HG02798 (cell line): ENCODE measurements at regions not wholly inside any gene's neighbourhood (a gene's known extent, or its start where the extent isn't known, plus 50 kb on each side); places are given as distances from the start of the nearest gene placed in this dataset.

Source experiments
- ATAC-seq: cut with Tn5 transposase; IDR thresholded peaks from one replicate; pipeline ENCODE4 v1.9.1; 2021; ENCODE audit warnings: mild to moderate bottlenecking; ENCODE audit not compliant: unreplicated experiment, poor library complexity

DNA sequence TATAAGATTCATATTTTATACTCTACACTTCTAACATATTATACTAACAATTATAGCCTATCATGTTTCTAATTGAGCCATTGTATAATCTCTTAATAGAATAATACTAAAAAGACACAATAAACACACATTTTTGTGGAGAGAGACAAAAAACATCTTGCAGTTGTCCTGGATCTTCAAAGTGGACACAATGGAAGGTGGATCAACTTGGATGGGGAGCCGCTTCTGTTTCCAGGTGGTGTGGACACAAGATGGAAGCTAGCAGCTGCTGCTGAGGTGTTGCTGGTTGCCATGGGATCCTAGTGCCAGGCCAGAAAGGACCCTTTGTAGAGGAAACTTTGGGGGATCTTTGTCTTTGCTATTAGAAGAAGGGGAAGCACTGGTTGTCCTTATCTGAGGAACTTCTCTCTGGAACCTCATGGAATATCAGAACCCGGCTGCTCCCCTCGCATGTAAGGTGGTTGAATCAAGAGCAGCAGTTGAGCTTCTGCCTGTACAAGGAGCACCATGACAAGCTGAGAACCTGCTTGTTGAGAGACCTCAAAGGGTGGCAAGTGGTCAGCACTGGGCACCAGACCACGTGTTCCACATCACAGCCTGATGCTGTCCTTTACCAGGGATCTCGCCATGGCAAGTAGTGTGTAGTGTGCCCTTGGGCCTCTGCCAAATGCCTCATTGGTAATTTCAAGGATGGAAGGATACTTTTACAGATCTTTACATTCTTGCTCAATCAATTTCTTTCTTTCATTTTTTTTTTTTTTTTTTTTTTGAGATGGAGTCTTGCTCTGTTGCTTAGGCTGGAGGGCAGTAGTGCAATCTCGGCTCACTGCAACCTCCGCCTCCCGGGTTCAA lies 232.2 kb downstream of the MYCN start:
- ATAC-seq = no peak

DNA sequence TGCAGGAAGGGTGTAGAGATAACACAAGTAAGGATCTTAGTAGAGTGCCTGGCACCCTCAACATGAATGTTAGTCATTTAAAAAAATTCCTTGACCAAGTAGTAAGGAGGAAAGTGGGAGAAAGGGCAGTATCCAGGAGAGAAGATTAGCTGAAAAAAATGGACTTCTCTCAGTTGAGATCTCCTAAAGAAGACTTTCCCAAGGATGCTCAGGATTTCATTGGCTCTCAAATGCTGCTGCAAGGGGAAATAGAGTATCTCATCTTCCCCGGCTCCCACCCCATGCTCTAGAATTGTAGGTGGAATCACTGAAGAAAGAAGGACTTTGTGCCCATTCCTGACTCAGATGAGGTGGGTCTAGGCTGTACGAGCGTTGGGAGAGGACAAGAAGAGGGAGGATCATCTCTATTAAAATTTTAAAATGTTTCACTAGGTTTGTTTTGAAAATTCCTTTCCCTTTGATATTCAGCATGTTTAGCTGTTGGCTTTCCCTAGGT lies 231.1 kb downstream of the MYCN start:
- no peak for ATAC-seq

DNA sequence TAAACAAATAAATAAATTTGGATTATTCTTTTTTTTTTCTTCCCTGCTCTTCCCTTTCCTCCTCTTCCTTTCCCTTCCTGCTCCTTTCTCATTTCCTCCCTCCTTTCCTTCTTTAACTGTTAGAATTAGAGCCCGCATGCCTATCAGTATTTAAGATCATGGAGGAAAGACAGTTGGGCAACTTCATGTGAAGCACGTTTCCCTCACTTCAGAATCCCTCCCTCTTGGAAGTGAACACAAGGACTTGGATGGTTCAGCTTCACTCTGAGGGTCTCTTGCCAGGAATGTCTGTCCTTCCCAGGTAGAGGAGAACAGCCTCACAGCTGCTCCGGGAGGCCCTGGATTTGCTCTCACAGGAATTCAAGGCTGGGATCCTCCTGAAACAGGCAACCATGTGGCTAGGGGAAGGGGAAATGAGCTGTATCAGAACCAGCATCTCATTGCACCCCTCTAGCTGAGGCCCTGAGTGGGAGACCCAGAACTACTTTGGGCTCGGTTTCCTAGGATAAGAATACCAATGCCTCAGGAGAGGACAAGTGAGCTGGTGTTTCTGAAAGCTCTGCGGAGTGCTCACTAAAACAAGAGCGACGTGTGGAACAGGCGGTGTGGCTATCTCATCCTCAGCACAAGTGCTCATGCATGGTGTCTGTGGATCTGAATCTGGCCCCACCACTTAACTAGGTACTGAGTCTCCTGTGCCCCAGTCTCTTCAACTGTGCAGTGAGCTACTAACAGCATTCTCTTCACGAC lies 230.5 kb downstream of the MYCN start:
- no peak for ATAC-seq

DNA sequence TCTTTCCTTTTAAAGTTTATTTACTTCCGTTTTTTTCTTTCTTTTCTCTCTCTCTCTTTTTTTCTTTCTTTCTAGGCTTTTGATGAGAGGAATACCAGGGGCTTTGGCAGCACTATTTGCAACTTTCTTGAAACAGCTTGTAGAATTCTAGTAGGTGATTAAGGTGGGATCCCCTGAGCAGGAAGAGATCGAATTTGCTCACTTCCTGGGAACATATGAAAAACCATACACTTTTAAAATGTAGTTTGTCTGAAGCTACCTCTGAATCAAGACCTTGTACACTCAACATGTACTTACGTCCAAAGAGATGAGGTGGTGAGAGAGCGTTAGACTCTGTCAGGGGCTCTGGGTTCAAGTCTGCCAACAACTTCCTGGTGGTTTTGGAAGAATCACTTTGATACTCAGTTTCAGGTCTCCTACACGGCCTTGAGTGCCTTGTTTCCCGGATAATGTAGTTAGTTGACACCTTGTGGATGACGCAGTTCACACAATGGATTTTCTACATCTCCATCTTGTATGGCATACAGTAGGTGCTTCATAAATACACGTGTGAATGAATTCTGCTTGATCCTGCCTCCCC lies 229.1 kb downstream of the MYCN start:
- ATAC-seq = no peak

DNA sequence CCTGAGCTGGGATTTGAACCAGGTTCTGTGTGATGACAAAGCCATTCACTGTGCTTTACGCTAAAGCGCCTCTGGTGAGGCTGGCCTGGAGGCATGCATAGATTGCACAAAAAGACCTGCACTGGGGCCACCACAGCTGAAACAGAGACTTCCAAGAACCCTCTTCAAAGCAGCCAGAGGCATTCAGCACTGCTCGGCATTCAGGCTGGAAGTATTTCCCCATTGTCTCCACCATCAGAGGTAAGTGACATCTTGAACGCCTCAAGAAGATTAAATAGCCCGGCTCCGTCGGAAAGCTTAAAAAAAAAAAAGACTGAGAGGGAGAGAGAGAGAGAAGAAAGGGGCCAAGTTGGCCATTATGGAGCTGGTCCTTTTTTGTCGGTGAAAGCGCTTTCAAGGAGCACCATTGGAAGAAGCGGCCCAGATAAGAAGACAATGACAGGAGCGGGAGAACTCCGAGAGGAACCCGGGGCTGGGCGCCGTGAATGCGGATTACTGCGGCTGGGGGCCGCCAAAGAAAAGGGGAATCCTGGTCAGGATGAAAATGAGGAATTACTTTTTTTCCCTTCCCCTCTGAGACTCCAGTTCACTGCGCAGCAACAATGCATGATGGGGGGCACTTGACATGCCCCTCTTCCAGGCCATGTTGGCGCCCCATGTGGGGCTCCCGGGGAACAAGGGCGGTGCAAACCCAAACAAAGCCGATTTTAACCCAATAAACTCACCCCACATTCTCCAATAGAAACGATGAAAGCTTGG lies 228.3 kb downstream of the MYCN start:
- ATAC-seq = no peak

DNA sequence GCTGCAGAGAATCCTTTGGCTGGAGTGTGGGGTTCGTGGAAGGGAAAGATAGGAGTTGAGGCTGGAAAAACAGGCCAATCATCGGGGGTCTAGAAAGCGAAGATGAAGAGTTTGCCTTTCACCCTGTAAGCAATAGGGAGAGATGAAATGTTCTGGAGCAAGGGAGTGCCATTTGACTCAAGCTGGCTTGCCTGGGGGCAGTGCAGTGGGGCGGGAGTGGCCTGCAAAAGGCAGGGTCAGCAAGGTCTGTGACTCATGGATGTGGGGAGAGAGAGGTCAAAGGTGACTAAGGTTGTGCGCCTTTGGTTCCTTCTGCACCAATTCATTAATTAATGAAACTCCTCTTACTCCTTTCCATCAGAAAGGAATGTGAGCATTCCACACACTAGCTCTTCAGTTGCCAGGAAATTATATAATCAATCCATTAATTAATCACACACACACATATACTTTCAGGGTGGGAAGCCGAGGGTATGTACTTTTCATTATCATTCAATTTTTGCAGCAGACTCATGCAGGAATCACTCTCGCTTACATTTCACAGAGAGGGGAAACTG lies 227.6 kb downstream of the MYCN start:
- ATAC-seq = no peak

DNA sequence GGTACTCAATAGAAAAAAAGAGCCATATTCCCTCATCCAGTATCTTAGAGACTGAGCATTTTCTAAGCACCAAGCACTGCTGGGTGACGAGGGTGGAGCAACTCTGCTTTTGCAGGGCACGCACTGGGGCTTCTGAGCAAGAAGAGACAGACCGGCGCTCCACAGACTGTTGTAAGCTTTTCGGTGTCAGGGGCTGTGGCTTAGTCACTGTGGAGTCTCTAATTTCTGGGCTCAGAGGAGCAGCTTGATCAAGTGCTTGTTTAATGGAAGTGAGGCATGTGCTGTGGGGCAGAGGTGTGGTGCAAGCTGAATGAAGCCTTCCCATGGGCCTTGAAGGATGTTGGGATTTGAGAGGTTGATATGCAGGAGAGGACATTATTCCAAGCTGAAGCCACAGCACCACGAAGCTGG lies 227.1 kb downstream of the MYCN start:
- ATAC-seq = no peak

DNA sequence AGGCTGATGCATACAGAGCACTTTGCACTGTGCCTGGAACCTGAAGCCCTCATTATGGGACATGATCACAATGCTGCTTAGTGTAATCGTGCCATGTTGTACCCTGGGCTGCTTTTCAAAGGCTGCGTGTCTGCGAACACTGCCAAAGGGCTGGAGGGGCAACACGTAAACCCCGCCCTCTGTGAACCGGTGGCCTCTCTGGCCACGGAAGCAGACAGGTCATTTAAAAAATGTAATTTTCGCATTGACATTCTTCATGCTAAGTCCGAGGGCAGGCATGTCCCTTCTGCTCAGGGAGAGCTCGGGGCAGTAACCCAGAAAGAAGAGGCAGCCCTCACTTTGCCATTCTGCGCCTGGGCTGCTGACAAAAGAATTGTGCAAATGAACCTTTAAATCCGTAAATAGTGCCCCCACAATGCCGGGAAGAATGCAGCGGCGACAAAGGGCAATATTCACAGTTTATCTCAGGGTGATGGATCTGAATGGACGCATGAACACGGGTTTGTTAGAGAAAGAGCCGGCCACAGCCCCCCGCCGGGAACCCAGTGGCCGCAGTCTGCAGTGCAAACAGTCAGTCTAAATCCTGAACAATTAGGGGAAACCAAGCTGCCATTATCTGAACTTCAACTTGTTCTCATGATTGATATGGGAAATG lies 226.1 kb downstream of the MYCN start:
- no peak for ATAC-seq

DNA sequence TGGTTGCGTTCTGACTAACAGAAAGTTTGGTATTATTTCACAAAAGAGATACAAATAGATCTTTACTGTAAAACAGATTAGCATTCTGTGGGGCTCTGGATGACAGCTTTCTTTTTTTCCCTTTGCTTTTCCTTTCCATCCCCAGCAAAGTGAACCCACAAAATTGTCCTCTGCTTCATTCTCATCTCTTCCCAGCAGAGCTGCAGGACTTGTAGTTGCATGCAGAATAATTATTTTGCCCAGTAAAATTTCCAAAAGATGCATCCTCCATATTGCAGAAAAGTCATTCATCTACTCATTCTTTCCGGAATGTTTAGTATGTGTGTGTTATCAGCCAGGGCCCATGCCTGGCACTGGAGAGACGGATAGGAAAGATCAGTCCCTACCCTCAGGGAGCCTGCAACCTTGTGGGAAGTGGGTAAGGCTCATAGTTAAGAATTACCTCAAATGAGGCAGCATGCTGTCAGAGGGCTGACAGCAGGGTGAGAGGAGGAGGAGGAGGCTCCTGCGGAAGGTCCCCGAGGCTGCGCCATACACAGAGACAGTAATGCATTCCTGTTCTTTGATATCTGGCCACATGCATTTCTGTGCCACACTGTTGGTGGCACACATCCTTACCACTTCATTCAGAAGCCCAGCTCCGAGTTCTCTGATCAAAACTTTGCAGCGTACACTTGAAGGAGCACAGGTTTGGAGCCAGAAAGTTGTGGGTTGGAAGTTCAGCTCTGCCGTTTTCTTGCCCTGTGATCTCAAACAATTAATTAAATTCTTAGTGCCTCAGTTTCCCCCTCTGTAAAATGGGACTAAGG lies 225.4 kb downstream of the MYCN start:
- ATAC-seq = no peak

DNA sequence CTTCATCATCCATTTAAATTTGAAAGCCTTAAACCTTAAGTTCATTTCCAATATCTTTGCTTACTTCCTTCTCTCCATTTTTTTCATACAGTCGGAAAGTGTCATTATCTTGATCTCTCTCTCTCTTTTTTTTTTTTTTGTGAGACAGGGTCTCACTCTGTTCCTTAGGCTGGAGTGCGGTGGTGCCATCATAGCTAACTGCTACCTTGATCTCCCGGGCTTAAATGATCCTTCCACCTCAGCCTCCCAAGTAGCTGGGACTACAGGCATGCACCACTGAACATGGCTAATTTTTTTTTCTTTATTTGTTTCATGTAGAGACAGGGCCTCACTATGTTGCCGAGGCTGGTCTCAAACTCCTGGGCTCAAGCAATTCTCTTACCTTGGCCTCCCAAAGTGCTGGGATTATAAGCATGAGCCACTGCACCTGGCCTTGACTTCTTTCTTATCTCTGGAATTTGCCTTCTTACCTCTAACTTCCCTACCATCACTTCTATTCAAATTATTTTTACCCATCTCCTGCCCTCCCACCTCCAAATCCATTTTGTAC lies 222.2 kb downstream of the MYCN start:
- ATAC-seq = no peak

DNA sequence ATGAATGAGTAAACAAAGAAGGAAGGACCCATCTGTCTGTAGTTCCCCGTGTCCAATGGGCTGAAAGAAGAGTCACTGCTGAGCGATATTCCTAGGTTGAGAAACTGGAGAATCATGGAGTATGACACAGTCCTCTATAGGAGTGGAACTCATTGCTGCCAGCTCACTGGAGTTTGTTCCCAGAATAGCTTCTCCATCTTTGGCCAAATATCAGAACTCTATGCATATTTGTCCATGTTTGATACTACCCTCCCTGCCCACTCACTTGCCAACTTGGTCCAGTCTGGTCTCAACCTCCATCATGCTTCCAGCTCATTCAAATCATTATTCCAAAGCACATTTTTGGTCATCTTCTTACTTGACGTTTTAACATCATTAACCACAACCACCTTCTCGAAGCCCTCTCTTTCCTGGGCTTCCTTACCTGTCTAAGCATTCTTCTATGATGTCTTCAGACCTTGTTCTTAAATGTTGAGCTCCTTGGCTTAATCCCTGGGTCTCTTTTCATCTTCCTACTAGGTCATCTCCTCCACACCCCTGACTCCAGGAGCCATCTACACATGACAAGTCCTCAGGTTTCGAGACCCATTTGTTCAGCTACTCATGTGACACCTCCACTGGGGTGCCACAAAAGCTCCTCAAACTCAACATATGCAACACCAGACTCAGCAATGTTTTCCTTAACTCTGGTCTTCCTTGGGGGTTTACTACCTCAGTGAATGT lies 221.6 kb downstream of the MYCN start:
- ATAC-seq = no peak

DNA sequence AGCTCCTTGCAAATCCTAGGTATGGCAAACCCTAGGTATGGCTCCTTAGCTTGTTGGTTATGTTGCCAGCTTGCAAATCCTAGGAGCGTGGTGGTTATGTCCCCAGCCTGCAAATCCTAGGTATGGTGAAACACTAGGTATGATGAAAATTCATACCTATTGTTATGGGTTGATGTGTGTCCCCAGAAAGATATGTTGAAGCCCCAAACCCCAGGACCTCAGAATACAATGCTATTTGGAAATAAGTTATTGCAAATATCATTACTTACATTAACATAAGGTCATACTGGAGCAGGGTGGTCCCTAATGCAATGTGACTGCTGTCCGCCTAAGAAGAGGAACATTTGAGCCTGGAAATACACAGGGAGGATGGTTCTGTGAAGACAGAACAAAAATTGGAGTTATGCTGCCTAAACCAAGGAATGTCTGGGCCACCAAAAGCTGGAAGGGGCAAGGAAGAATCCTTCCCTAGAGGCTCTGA lies 220.8 kb downstream of the MYCN start:
- no peak for ATAC-seq

DNA sequence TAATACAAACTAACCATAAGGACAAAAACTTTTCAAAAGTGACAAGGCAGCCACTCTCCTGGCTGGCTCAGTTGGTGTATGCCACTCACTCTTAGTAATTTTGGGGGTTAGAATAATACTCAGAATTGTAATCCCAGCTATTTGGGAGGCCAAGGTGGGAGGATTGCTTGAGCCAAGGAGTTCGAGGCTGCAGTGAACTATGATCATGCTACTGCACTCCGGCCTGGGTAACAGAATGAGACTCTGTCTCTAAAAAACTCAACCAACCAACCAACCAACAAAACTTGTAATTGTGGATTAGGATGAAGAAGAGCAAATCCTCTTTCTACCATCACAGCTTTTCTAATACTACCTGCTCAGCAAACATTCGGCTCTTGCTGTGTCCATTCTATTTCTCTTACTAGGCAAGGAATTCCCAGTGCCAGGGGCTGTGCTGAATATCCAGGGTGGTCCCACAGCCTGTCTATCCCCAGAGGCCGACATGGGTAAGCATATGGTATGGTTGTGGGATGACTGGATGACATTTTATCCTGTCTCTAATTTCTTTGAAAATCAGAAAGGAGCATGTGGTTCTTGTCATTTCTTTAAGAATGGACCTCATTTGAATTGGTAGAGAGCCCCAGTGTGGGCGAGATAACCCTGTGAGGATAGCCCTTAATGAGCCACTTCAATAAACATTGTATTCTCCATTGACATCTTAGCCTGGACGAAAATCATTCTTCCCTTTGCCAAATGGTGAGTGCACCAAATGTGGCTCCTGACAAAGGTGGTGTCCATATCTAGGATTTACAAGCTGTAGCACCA lies 220.1 kb downstream of the MYCN start:
- no peak for ATAC-seq

DNA sequence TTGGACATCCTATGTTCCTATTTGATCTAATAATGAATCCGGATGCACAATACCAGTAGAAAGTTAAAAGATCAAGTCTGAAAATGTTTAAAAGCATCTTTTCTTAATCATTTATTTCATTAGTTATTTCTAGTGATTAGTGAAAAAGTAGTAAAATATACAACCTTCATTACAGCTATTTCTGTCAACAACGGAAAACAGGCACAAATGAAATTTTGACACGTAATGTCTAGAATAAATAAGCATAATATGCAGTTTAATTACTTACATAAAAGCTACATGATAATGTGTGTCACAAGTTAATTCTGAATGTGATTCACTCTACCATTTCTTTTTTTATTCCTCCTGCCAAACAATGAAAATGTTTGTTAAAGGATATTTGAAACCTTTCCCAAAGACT lies 216.1 kb downstream of the MYCN start:
- ATAC-seq = no peak

DNA sequence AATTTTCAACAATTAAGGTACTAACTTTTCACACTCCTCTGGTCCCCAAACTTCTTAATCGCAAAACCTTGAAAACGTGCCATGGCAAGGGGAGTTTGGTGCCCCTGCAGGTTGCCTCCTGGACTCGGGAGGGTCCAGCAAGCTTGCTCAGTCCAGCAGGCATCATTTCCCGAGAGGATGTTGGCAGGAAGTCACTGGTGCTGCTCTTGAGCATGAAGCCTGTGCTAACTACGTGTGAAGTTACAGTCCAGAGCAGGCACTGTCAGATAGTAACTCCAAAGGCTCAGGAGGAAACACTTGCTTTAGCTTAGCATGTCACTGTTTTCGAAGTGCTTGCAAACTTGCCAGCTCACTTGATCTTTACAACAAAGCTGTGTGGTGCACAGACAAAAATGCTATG lies 215.4 kb downstream of the MYCN start:
- ATAC-seq = no peak

DNA sequence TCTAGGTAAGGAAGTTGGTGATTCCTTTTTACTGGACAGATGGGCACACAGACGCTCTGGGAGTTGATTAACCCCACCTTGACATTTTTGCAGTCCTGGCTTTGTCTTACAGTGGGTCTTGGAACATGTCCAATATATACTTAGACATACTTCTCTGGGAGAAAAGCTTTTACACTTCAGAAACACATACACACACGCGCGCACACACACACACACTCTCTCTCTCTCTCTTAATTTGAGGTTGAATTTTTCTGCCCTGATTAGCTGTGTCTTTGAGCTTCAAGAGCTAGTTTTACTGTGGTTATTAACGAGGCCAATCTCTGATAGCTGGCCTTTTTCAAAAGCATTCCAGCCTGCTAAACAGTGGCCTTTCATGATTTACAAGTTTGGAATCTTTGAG lies 215.0 kb downstream of the MYCN start:
- no peak for ATAC-seq
